CD14-positive monocyte (primary cell): ENCODE measurements at regions not wholly inside any gene's neighbourhood (a gene's known extent, or its start where the extent isn't known, plus 50 kb on each side); places are given as distances from the start of the nearest gene placed in this dataset.

Experiments
- DNase-seq, 3 donors: peaks; one replicate each; pipeline ENCODE4 v3.0.0-alpha.2; 2011 to 2022
- H2AFZ ChIP-seq: 2 replicates; pipeline ENCODE4 v1.6.0; 2012; ENCODE audit warnings: mild to moderate bottlenecking, low read depth, low read length, inconsistent platforms; ENCODE audit not compliant: insufficient read depth, poor library complexity, severe bottlenecking
- H3K27ac ChIP-seq, 2 donors: 1 replicate in 1 of 2; 2 replicates in 1 of 2; pipeline ENCODE4 v1.5.1; 2012 to 2013; ENCODE audit warnings: low read length in 2 of 2, control low read depth in 1 of 2, inconsistent platforms in 1 of 2, low read depth in 1 of 2, mild to moderate bottlenecking in 1 of 2
- H3K27me3 ChIP-seq, 2 donors: one replicate each; pipeline versions ENCODE4 v1.6.0 to v1.6.1; 2011 to 2013; ENCODE audit warnings: low read length in 2 of 2; ENCODE audit not compliant: control insufficient read depth in 2 of 2, insufficient read depth in 2 of 2
- H3K36me3 ChIP-seq, 2 donors: replicated peaks in 1 of 2; 1 replicate in 1 of 2; 2 replicates in 1 of 2; pipeline versions ENCODE4 v1.5.1 to v1.6.1; 2012 to 2013; ENCODE audit warnings: low read length in 2 of 2, control low read depth in 1 of 2, inconsistent platforms in 1 of 2, mild to moderate bottlenecking in 1 of 2; ENCODE audit not compliant: insufficient read depth in 2 of 2, control insufficient read depth in 1 of 2
- H3K4me1 ChIP-seq, 2 donors: 1 replicate in 1 of 2; 2 replicates in 1 of 2; pipeline versions ENCODE4 v1.5.1 to v1.6.1; 2012 to 2013; ENCODE audit warnings: low read length in 2 of 2, control low read depth in 1 of 2, inconsistent platforms in 1 of 2, mild to moderate bottlenecking in 1 of 2, moderate library complexity in 1 of 2; ENCODE audit not compliant: insufficient read depth in 2 of 2, control insufficient read depth in 1 of 2
- H3K4me2 ChIP-seq: replicated peaks from 2 replicates; pipeline ENCODE3; 2012; ENCODE audit warnings: low read length, moderate library complexity, mild to moderate bottlenecking; ENCODE audit not compliant: poor library complexity, severe bottlenecking; ENCODE audit errors: extremely low read depth
- H3K4me3 ChIP-seq, 3 experiments: fragments of 200-600 bp in 1 of 3; sonication (generic) in 1 of 3; replicated peaks in 1 of 3; 1 replicate in 2 of 3; 2 replicates in 1 of 3; pipeline ENCODE4 v1.5.1; 2011 to 2013; ENCODE audit warnings: low read length in 3 of 3, mild to moderate bottlenecking in 3 of 3, control low read depth in 2 of 3, low read depth in 2 of 3, inconsistent platforms in 1 of 3, moderate library complexity in 1 of 3
- H3K79me2 ChIP-seq: 2 replicates; pipeline ENCODE4 v1.6.0; 2012; ENCODE audit warnings: mild to moderate bottlenecking, control low read depth, inconsistent platforms, low read length, moderate library complexity; ENCODE audit not compliant: insufficient read depth
- H3K9ac ChIP-seq: 2 replicates; pipeline ENCODE4 v1.6.0; 2017; ENCODE audit warnings: low read length, mild to moderate bottlenecking; ENCODE audit not compliant: insufficient read depth, poor library complexity, severe bottlenecking
- H3K9me3 ChIP-seq, 2 donors: replicated peaks in 1 of 2; 1 replicate in 1 of 2; 2 replicates in 1 of 2; pipeline versions ENCODE4 v1.5.1 to v1.6.1; 2012 to 2013; ENCODE audit warnings: low read length in 2 of 2, control low read depth in 1 of 2; ENCODE audit not compliant: control insufficient read depth in 1 of 2, insufficient read depth in 1 of 2
- H4K20me1 ChIP-seq: 2 replicates; pipeline ENCODE4 v1.6.0; 2012; ENCODE audit warnings: mild to moderate bottlenecking, low read length, control low read depth, moderate library complexity; ENCODE audit not compliant: insufficient read depth
- H3K27ac Mint-ChIP-seq, 7 donors: one replicate each; pipeline ENCODE4 v1.8.0; 2020; ENCODE audit warnings: mild to moderate bottlenecking in 7 of 7, mixed read lengths in 7 of 7, moderate library complexity in 6 of 7, inconsistent platforms in 2 of 7
- H3K27me3 Mint-ChIP-seq, 3 donors: one replicate each; pipeline ENCODE4 v1.8.0; 2021 to 2022; ENCODE audit warnings: low read depth in 3 of 3, mild to moderate bottlenecking in 3 of 3, mixed read lengths in 3 of 3, moderate library complexity in 3 of 3, inconsistent platforms in 1 of 3
- H3K36me3 Mint-ChIP-seq, 2 donors: one replicate each; pipeline ENCODE4 v1.8.0; 2020; ENCODE audit warnings: mixed read lengths in 2 of 2, inconsistent platforms in 1 of 2, mild to moderate bottlenecking in 1 of 2
- H3K4me1 Mint-ChIP-seq: one replicate; pipeline ENCODE4 v1.8.0; 2020; ENCODE audit warnings: mild to moderate bottlenecking, mixed read lengths
- H3K4me3 Mint-ChIP-seq, 2 donors: one replicate each; pipeline ENCODE4 v1.8.0; 2020; ENCODE audit warnings: mild to moderate bottlenecking in 2 of 2, mixed read lengths in 2 of 2, moderate library complexity in 1 of 2
- H3K9me3 Mint-ChIP-seq, 7 donors: one replicate each; pipeline ENCODE4 v1.8.0; 2020 to 2022; ENCODE audit warnings: mixed read lengths in 7 of 7, mild to moderate bottlenecking in 6 of 7, moderate library complexity in 6 of 7, inconsistent platforms in 2 of 7
- CTCF ChIP-seq: fragments of 200-600 bp; IDR thresholded peaks from one replicate; pipeline ENCODE4 v1.8.0; 2022; ENCODE audit warnings: antibody characterized with exemption, mild to moderate bottlenecking
- WGBS: methylation state at CpG from one replicate; pipeline ENCODE4 v1.1.5; 2013; ENCODE audit warnings: missing lambda C conversion rate; ENCODE audit not compliant: insufficient coverage; 5-methylcytosine and 5-hydroxymethylcytosine counted together
- intact Hi-C, 2 donors: fragments of 100-400 bp; cut with micrococcal nuclease; formaldehyde crosslinking; loops; one replicate each; pipeline versions ENCODE4 v1.15.0 to v1.15.1; 2023

- TF ChIP-seq CTCF, result no peak
- no peak overlapping the region for H2AFZ ChIP-seq
- no peaks in the 10 kb centered on the region for H3K36me3 Mint-ChIP-seq
- intact Hi-C loops, result no loop called here
- no peak overlapping the region for H3K27ac Mint-ChIP-seq
- no peaks in the 10 kb centered on the region for H3K36me3 ChIP-seq
- H3K4me1 ChIP-seq, result no peaks in the 10 kb centered on the region
- no peaks in the 10 kb centered on the region for H4K20me1 ChIP-seq
- no peak overlapping the region for H3K27ac ChIP-seq
- H3K79me2 ChIP-seq, result no peaks in the 10 kb centered on the region
- H3K27me3 ChIP-seq, result no peaks in the 10 kb centered on the region
- no peak overlapping the region for H3K4me3 ChIP-seq
- no CpG with 5 or more reads among the region's 4 CpGs for WGBS
- peaks cover 0 to 3% of the 10 kb centered on the region in 2 donors for H3K9me3 ChIP-seq
- no peaks in the 10 kb centered on the region for H3K27me3 Mint-ChIP-seq
- H3K4me2 ChIP-seq, result no peak overlapping the region
- H3K9ac ChIP-seq, result no peak overlapping the region
- H3K4me3 Mint-ChIP-seq, result no peak overlapping the region
- DNase-seq, result no peak
- H3K9me3 Mint-ChIP-seq, result peaks cover 0 to 7% (median 0%) of the 10 kb centered on the region in 7 donors
- no peaks in the 10 kb centered on the region for H3K4me1 Mint-ChIP-seq
These were observed 501.3 kb upstream of the FTMT start for GRCh38 chr5:121350181-121350930.

GRCh38 chr5:121366515-121366914, 485.2 kb upstream of the FTMT start:
- Histone ChIP-seq H3K36me3 (no peaks in the 10 kb centered on the region), H3K4me3 (no peak overlapping the region), H3K4me2 (no peak overlapping the region), H3K27me3 (no peaks in the 10 kb centered on the region), H3K4me1 (no peaks in the 10 kb centered on the region), H2AFZ (no peak overlapping the region), H4K20me1 (no peaks in the 10 kb centered on the region), H3K9me3 (no peaks in the 10 kb centered on the region), H3K27ac (no peak overlapping the region), H3K9ac (no peak overlapping the region), H3K79me2 (no peaks in the 10 kb centered on the region)
- Mint-ChIP-seq H3K4me3 (no peak overlapping the region), H3K4me1 (no peaks in the 10 kb centered on the region), H3K27ac (no peak overlapping the region), H3K27me3 (no peaks in the 10 kb centered on the region), H3K36me3 (no peaks in the 10 kb centered on the region), H3K9me3 (peaks cover 0 to 5% (median 2%) of the 10 kb centered on the region in 7 donors)
- intact Hi-C loops, result no loop called here
- TF ChIP-seq CTCF, result no peak
- WGBS, result no CpG with 5 or more reads among the region's 3 CpGs
- no peak for DNase-seq
